SK-N-SH (cell line): ENCODE measurements at regions not wholly inside any gene's neighbourhood (a gene's known extent, or its start where the extent isn't known, plus 50 kb on each side); places are given as distances from the start of the nearest gene placed in this dataset.
A peak's percentile ranks its signal among the peaks of the same experiment; 100 is the strongest.

Experiments
- CTCF ChIA-PET: fragments of 300-600, 350-600 bp; formaldehyde crosslinking; extraction: SDS; loops from one replicate; lab custom pipeline; 2021; lab: Yijun Ruan, JAX
- POLR2A ChIA-PET: fragments of 350-600 bp; sonication (Branson Sonifier 250); formaldehyde crosslinking; extraction: SDS; loops from one replicate; lab custom pipeline; 2020; ENCODE audit warnings: antibody characterized with exemption, inconsistent platforms; lab: Yijun Ruan, JAX
- DNase-seq: peaks from one replicate; pipeline ENCODE4 v3.0.0; 2012
- H2AFZ ChIP-seq: fragments of 200-600 bp; sonication (generic); 2 replicates; pipeline ENCODE4 v1.8.1; 2016; ENCODE audit warnings: antibody characterized with exemption, mild to moderate bottlenecking, low read depth
- H3F3A ChIP-seq: fragments of 200-600 bp; sonication (generic); replicated peaks from 2 replicates; pipeline ENCODE3; 2016; ENCODE audit warnings: antibody characterized with exemption, mild to moderate bottlenecking; ENCODE audit not compliant: insufficient read depth
- H3K27ac ChIP-seq, 2 experiments: fragments of 200-500 bp in 1 of 2; fragments of 200-600 bp in 1 of 2; sonication (Bioruptor generic) in 1 of 2; sonication (generic), shearing (Covaris generic) in 1 of 2; 2 replicates each; pipeline versions ENCODE4 v1.5.1 to v1.6.1; 2014 to 2016; ENCODE audit warnings: low read depth in 2 of 2, inconsistent platforms in 1 of 2, low read length in 1 of 2, mild to moderate bottlenecking in 1 of 2, mixed read lengths in 1 of 2
- H3K27me3 ChIP-seq: fragments of 200-600 bp; sonication (generic), shearing (Covaris generic); 2 replicates; pipeline ENCODE4 v1.6.1; 2016; ENCODE audit warnings: mixed run types; ENCODE audit not compliant: insufficient read depth
- H3K36me3 ChIP-seq, 2 experiments: fragments of 200-500 bp in 1 of 2; fragments of 200-600 bp in 1 of 2; sonication (Bioruptor generic) in 1 of 2; sonication (generic) in 1 of 2; replicated peaks in 1 of 2; 2 replicates each; pipeline versions ENCODE3 to v1.5.1; 2014 to 2016; ENCODE audit warnings: low read length in 1 of 2, mild to moderate bottlenecking in 1 of 2; ENCODE audit not compliant: insufficient read depth in 2 of 2, control insufficient read depth in 1 of 2
- H3K4me1 ChIP-seq, 2 experiments: fragments of 200-500 bp in 1 of 2; fragments of 200-600 bp in 1 of 2; sonication (Bioruptor generic) in 1 of 2; sonication (generic), shearing (Covaris generic) in 1 of 2; 2 replicates each; pipeline versions ENCODE4 v1.5.1 to v1.6.1; 2014 to 2016; ENCODE audit warnings: low read depth in 1 of 2, low read length in 1 of 2, mixed run types in 1 of 2; ENCODE audit not compliant: insufficient read depth in 2 of 2, control insufficient read depth in 1 of 2
- H3K4me2 ChIP-seq: fragments of 200-600 bp; sonication (generic), shearing (Covaris generic); 2 replicates; pipeline ENCODE4 v1.6.1; 2017; ENCODE audit warnings: mixed run types
- H3K4me3 ChIP-seq, 2 experiments: fragments of 200-500 bp in 1 of 2; fragments of 200-600 bp in 1 of 2; sonication (Bioruptor generic) in 1 of 2; sonication (generic), shearing (Covaris generic) in 1 of 2; 2 replicates each; pipeline versions ENCODE4 v1.5.1 to v1.8.1; 2014 to 2016; ENCODE audit warnings: low read depth in 2 of 2, inconsistent platforms in 1 of 2, low read length in 1 of 2, mild to moderate bottlenecking in 1 of 2, mixed read lengths in 1 of 2, moderate library complexity in 1 of 2
- H3K79me2 ChIP-seq: fragments of 200-600 bp; sonication (generic); 2 replicates; pipeline ENCODE4 v1.8.1; 2017; ENCODE audit warnings: mild to moderate bottlenecking; ENCODE audit not compliant: insufficient read depth
- H3K9ac ChIP-seq: fragments of 200-600 bp; sonication (generic); 2 replicates; pipeline ENCODE4 v1.6.1; 2017; ENCODE audit warnings: mixed run types
- H3K9me2 ChIP-seq: fragments of 200-600 bp; sonication (generic); 2 replicates; pipeline ENCODE4 v1.6.1; 2017; ENCODE audit warnings: mixed run types
- H3K9me3 ChIP-seq: fragments of 200-600 bp; sonication (generic); 2 replicates; pipeline ENCODE4 v1.6.1; 2017; ENCODE audit warnings: mixed run types, mild to moderate bottlenecking, moderate library complexity
- H4K20me1 ChIP-seq: fragments of 200-600 bp; sonication (generic); 2 replicates; pipeline ENCODE4 v1.6.1; 2017; ENCODE audit warnings: mild to moderate bottlenecking, mixed run types; ENCODE audit not compliant: insufficient read depth
- CHD2 ChIP-seq: fragments of 150-350 bp; IDR thresholded peaks from 2 replicates; pipeline ENCODE4 v1.6.1; 2018; ENCODE audit warnings: low read length; ENCODE audit not compliant: partially characterized antibody
- ELF1 ChIP-seq: IDR thresholded peaks from 2 replicates; pipeline ENCODE4 v1.4.0; 2012
- FOXJ3 ChIP-seq: sonication (generic); formaldehyde crosslinking; IDR thresholded peaks from 2 replicates; pipeline ENCODE4 v1.5.1; 2020; ENCODE audit warnings: mild to moderate bottlenecking, missing genetic modification reagents
- GABPA ChIP-seq: IDR thresholded peaks from 2 replicates; pipeline ENCODE4 v1.4.0; 2012; ENCODE audit warnings: low read depth, mild to moderate bottlenecking
- GATA2 ChIP-seq: sonication (generic); formaldehyde crosslinking; IDR thresholded peaks from 2 replicates; pipeline ENCODE4 v1.5.0; 2020; ENCODE audit warnings: mild to moderate bottlenecking, missing genetic modification reagents
- IRF3 ChIP-seq: fragments of 150-350 bp; IDR thresholded peaks from 2 replicates; pipeline ENCODE4 v1.6.1; 2016; ENCODE audit warnings: mild to moderate bottlenecking, low read depth, low read length
- MXI1 ChIP-seq: IDR thresholded peaks from 2 replicates; pipeline ENCODE4 v1.6.1; 2012; ENCODE audit warnings: mild to moderate bottlenecking, low read depth, low read length, improper control_type of control experiment
- NFIC ChIP-seq: IDR thresholded peaks from 2 replicates; pipeline ENCODE4 v1.4.0; 2012; ENCODE audit warnings: borderline replicate concordance
- POLR2AphosphoS5 ChIP-seq: IDR thresholded peaks from 2 replicates; pipeline ENCODE4 v1.6.1; 2012; ENCODE audit warnings: low read depth, low read length
- RAD21 ChIP-seq: IDR thresholded peaks from 2 replicates; pipeline ENCODE4 v1.6.1; 2012; ENCODE audit warnings: mild to moderate bottlenecking, low read length
- RCOR1 ChIP-seq: fragments of 150-350 bp; IDR thresholded peaks from 2 replicates; pipeline ENCODE4 v1.6.1; 2017; ENCODE audit warnings: antibody characterized with exemption, low read length
- RFX5 ChIP-seq: IDR thresholded peaks from 2 replicates; pipeline ENCODE4 v1.6.1; 2012; ENCODE audit warnings: mild to moderate bottlenecking, improper control_type of control experiment, low read length
- SMC3 ChIP-seq: IDR thresholded peaks from 2 replicates; pipeline ENCODE4 v1.6.1; 2012; ENCODE audit warnings: low read depth, low read length, improper control_type of control experiment
- TAF1 ChIP-seq: IDR thresholded peaks from 2 replicates; pipeline ENCODE4 v1.6.1; 2012; ENCODE audit warnings: low read depth, mild to moderate bottlenecking, low read length, moderate library complexity, borderline replicate concordance
- TCF12 ChIP-seq: IDR thresholded peaks from 2 replicates; pipeline ENCODE4 v1.4.0; 2012
- YY1 ChIP-seq: IDR thresholded peaks from 2 replicates; pipeline ENCODE4 v1.4.0; 2012; ENCODE audit warnings: low read depth, mild to moderate bottlenecking
- WGBS: methylation state at CpG from one replicate; pipeline ENCODE4 v1.1.6; 2017; ENCODE audit warnings: low lambda C conversion rate; 5-methylcytosine and 5-hydroxymethylcytosine counted together
- TF ChIP-seq, protein P1 (sequence below): fragments of 200-600 bp; sonication (generic); IDR thresholded peaks from 2 replicates; pipeline ENCODE4 v1.6.1; 2017; ENCODE audit warnings: antibody characterized with exemption, mild to moderate bottlenecking, moderate library complexity
- TF ChIP-seq, protein P2 (sequence below): IDR thresholded peaks from 2 replicates; pipeline ENCODE4 v1.4.0; 2012; ENCODE audit warnings: low read depth, borderline replicate concordance
- TF ChIP-seq, protein P3 (sequence below): IDR thresholded peaks from 2 replicates; pipeline ENCODE4 v1.6.1; 2012; ENCODE audit warnings: mild to moderate bottlenecking, low read depth, low read length, moderate library complexity

DNA sequence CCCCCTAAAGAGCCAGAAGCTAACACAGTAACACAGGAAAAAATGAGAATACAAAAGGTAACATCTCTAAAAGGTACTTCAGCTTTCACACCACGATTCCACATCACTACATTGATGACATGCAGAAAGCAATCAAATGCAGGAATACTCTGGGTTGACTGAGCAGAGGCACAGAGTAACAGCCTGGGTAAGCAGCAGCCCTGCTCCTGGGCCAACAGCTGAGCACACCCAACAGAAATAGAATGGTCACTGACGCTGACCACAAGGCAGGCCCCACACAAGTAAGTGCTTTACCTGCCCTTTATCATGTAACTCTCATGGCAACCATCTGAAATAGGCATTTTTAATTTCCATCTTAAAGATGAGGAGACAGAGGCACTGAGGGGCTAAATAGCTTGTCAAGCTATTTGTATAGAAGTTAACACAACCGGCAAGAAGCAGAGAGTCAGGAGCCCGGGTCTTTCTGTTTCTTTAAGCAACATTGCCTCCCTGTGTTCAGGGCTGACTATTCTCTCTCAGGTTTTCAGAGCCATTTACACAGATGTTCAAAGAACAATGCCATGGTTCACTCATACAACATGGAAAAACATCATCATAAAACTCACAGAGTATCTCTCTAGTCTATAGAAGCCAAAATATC is 168.9 kb downstream of the ZNF674 start:
- peaks cover 4% of the 10 kb centered on the region; the same call in 1 of the 2 replicates for H3K27me3 ChIP-seq
- H4K20me1 ChIP-seq: no peaks in the 10 kb centered on the region
- no peaks in the 10 kb centered on the region for H3K9me2 ChIP-seq
- TF ChIP-seq IRF3 (no peak), RAD21 (peak; percentile 65), ELF1 (no peak), CHD2 (no peak), FOXJ3 (CRISPR knock-in tag) (no peak), TCF12 (no peak), SMC3 (peak; percentile 50), GABPA (no peak)
- TF ChIP-seq, protein P1, sequence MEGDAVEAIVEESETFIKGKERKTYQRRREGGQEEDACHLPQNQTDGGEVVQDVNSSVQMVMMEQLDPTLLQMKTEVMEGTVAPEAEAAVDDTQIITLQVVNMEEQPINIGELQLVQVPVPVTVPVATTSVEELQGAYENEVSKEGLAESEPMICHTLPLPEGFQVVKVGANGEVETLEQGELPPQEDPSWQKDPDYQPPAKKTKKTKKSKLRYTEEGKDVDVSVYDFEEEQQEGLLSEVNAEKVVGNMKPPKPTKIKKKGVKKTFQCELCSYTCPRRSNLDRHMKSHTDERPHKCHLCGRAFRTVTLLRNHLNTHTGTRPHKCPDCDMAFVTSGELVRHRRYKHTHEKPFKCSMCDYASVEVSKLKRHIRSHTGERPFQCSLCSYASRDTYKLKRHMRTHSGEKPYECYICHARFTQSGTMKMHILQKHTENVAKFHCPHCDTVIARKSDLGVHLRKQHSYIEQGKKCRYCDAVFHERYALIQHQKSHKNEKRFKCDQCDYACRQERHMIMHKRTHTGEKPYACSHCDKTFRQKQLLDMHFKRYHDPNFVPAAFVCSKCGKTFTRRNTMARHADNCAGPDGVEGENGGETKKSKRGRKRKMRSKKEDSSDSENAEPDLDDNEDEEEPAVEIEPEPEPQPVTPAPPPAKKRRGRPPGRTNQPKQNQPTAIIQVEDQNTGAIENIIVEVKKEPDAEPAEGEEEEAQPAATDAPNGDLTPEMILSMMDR: peak; percentile 66
- TF ChIP-seq, protein P2, sequence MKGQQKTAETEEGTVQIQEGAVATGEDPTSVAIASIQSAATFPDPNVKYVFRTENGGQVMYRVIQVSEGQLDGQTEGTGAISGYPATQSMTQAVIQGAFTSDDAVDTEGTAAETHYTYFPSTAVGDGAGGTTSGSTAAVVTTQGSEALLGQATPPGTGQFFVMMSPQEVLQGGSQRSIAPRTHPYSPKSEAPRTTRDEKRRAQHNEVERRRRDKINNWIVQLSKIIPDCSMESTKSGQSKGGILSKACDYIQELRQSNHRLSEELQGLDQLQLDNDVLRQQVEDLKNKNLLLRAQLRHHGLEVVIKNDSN: no peak
- no peaks in the 10 kb centered on the region for H3F3A ChIP-seq
- H3K9me3 ChIP-seq: no peaks in the 10 kb centered on the region
- POLR2A ChIA-PET: no interaction called here
- whole genome bisulfite sequencing: 11% methylated on average over 4 of the region's 4 CpGs
- CTCF ChIA-PET: interaction anchor here (0.8 to 1.2 kb wide), 2 partner anchors 44 to 861 kb away, joined by 3 read pairs; no protein-coding TSS in a partner anchor
- peaks cover 0 to 10% of the 10 kb centered on the region in 2 experiments; a peak in 1 of 4 replicates for H3K4me1 ChIP-seq
- no peak for DNase-seq
- no peak overlapping the region for H2AFZ ChIP-seq
- H3K9ac ChIP-seq: no peak overlapping the region
- no peaks in the 10 kb centered on the region for H3K36me3 ChIP-seq
- H3K27ac ChIP-seq: peak overlapping the region in 1 of 2 experiments; percentile 8; a peak in 1 of 4 replicates
- no peak overlapping the region; a peak in 1 of 4 replicates for H3K4me3 ChIP-seq
- H3K4me2 ChIP-seq: no peak overlapping the region
- H3K79me2 ChIP-seq: no peaks in the 10 kb centered on the region

DNA sequence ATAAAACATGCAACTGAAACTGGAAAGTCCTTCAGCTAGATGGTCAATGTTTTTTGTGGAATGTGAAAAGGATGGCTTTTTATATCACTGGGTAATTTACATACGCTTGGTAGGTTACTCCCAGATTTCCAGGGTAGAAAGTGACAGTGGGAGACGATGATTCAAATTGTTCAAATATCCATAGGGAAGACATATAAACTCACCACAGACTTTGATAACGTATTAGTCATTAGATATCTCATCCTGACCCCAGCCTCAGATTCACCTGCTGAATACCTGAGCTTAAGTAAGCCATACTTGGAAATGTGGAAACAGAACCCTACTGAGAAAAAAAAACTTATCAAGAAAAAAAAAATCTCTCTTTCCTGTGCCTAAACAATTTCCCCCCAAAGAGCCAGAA is 169.4 kb downstream of the ZNF674 start:
- Histone ChIP-seq H3K4me1 (peaks cover 0 to 10% of the 10 kb centered on the region in 2 experiments; a peak in 1 of 4 replicates), H3K36me3 (no peaks in the 10 kb centered on the region), H3K9ac (no peak overlapping the region), H3F3A (no peaks in the 10 kb centered on the region), H3K4me2 (no peak overlapping the region), H3K27me3 (peaks cover 4% of the 10 kb centered on the region; the same call in 1 of the 2 replicates), H2AFZ (no peak overlapping the region), H3K27ac (peak overlapping the region in 1 of 2 experiments; percentile 8; a peak in 1 of 4 replicates), H3K79me2 (no peaks in the 10 kb centered on the region), H3K9me3 (no peaks in the 10 kb centered on the region), H3K9me2 (no peaks in the 10 kb centered on the region), H3K4me3 (no peak overlapping the region), H4K20me1 (no peaks in the 10 kb centered on the region)
- CTCF ChIA-PET: interaction anchor here (0.8 to 1.2 kb wide), 3 partner anchors 17 to 860 kb away, joined by 3 read pairs; no protein-coding TSS in a partner anchor
- POLR2A ChIA-PET: no interaction called here
- 49% methylated on average over 3 of the region's 3 CpGs for WGBS
- DNase-seq: no peak
- TF ChIP-seq YY1: no peak
- no peak for TF ChIP-seq TAF1
- TF ChIP-seq MXI1: no peak
- no peak for TF ChIP-seq NFIC
- no peak for TF ChIP-seq POLR2AphosphoS5
- TF ChIP-seq GATA2 (CRISPR knock-in tag): no peak
- TF ChIP-seq, protein P3, sequence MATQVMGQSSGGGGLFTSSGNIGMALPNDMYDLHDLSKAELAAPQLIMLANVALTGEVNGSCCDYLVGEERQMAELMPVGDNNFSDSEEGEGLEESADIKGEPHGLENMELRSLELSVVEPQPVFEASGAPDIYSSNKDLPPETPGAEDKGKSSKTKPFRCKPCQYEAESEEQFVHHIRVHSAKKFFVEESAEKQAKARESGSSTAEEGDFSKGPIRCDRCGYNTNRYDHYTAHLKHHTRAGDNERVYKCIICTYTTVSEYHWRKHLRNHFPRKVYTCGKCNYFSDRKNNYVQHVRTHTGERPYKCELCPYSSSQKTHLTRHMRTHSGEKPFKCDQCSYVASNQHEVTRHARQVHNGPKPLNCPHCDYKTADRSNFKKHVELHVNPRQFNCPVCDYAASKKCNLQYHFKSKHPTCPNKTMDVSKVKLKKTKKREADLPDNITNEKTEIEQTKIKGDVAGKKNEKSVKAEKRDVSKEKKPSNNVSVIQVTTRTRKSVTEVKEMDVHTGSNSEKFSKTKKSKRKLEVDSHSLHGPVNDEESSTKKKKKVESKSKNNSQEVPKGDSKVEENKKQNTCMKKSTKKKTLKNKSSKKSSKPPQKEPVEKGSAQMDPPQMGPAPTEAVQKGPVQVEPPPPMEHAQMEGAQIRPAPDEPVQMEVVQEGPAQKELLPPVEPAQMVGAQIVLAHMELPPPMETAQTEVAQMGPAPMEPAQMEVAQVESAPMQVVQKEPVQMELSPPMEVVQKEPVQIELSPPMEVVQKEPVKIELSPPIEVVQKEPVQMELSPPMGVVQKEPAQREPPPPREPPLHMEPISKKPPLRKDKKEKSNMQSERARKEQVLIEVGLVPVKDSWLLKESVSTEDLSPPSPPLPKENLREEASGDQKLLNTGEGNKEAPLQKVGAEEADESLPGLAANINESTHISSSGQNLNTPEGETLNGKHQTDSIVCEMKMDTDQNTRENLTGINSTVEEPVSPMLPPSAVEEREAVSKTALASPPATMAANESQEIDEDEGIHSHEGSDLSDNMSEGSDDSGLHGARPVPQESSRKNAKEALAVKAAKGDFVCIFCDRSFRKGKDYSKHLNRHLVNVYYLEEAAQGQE: no peak
- TF ChIP-seq TCF12: no peak
- TF ChIP-seq RCOR1: no peak
- no peak for TF ChIP-seq IRF3
- TF ChIP-seq SMC3: no peak
- no peak for TF ChIP-seq RFX5
